ENCODE measurements at regions not wholly inside any gene's neighbourhood (a gene's known extent, or its start where the extent isn't known, plus 50 kb on each side); places are given as distances from the start of the nearest gene placed in this dataset.

DNA sequence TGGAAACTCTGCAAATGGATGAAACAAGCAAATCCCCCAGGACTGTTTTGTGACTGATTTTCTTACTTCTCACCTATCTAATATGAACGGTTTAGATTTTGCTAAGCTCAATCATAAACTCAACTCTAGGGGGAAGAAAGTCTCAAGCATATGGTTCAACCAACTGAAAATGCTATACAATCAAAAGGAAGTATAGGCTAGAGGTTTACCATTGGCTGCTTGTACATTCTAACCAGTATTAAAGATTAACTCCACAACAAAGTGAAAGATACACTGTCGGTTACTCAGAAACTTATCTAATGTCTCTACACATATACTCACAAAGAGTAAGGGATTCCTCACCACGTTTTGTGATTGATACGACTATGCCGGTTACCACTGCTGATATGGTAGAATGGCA lies 281.8 kb upstream of the SOX5 start:
- TF ChIP-seq, protein P1, sequence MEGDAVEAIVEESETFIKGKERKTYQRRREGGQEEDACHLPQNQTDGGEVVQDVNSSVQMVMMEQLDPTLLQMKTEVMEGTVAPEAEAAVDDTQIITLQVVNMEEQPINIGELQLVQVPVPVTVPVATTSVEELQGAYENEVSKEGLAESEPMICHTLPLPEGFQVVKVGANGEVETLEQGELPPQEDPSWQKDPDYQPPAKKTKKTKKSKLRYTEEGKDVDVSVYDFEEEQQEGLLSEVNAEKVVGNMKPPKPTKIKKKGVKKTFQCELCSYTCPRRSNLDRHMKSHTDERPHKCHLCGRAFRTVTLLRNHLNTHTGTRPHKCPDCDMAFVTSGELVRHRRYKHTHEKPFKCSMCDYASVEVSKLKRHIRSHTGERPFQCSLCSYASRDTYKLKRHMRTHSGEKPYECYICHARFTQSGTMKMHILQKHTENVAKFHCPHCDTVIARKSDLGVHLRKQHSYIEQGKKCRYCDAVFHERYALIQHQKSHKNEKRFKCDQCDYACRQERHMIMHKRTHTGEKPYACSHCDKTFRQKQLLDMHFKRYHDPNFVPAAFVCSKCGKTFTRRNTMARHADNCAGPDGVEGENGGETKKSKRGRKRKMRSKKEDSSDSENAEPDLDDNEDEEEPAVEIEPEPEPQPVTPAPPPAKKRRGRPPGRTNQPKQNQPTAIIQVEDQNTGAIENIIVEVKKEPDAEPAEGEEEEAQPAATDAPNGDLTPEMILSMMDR (IDR thresholded peaks at IDR 0.05) = no peak
- no peak for TF ChIP-seq POLR2A (IDR thresholded peaks at IDR 0.05)
